NCI-H2107 (cell line): ENCODE measurements at regions not wholly inside any gene's neighbourhood (a gene's known extent, or its start where the extent isn't known, plus 50 kb on each side); places are given as distances from the start of the nearest gene placed in this dataset.
"Not testable (repeated sequence)": the region's sequence is repeated elsewhere in the genome, so short reads cannot be mapped to it uniquely, and the experiment has no call there.

Experiments used
- DNase-seq: peaks from one replicate; lab custom pipeline; 2025; lab: John Stamatoyannopoulos, UW

GRCh38 chr5:5741418-5741817 is 318.9 kb downstream of the ICE1 start:
- DNase-seq, result no peak

GRCh38 chr5:5739490-5739945 is 317.0 kb downstream of the ICE1 start:
- DNase-seq, result no peak

GRCh38 chr5:5738797-5739489 is 316.5 kb downstream of the ICE1 start:
- no peak for DNase-seq

- DNase-seq, result no peak
Measured at GRCh38 chr5:5736007-5736406, 313.5 kb downstream of the ICE1 start.

GRCh38 chr5:5733058-5733457 is 310.6 kb downstream of the ICE1 start:
- not testable (repeated sequence) for DNase-seq

GRCh38 chr5:5726401-5726800 is 303.9 kb downstream of the ICE1 start:
- DNase-seq, result no peak

GRCh38 chr5:5721881-5722280 is 299.4 kb downstream of the ICE1 start:
- no peak for DNase-seq

GRCh38 chr5:5719292-5719691 is 296.8 kb downstream of the ICE1 start:
- DNase-seq, result peak; percentile 60

- DNase-seq, result no peak
Measured at GRCh38 chr5:5716665-5717064, 294.2 kb downstream of the ICE1 start.

- no peak for DNase-seq
Measured at GRCh38 chr5:5711592-5711991, 289.1 kb downstream of the ICE1 start.

- no peak for DNase-seq
Measured at GRCh38 chr5:5711112-5711511, 288.6 kb downstream of the ICE1 start.

- no peak for DNase-seq
Measured at GRCh38 chr5:5710471-5710870, 288.0 kb downstream of the ICE1 start.

- DNase-seq, result no peak
Measured at GRCh38 chr5:5708367-5708919, 286.0 kb downstream of the ICE1 start.

GRCh38 chr5:5705010-5705409 is 282.5 kb downstream of the ICE1 start:
- no peak for DNase-seq

- no peak for DNase-seq
Measured at GRCh38 chr5:5704352-5704751, 281.9 kb downstream of the ICE1 start.

- DNase-seq, result no peak
Measured at GRCh38 chr5:5702934-5703333, 280.5 kb downstream of the ICE1 start.

GRCh38 chr5:5700549-5700948 is 278.1 kb downstream of the ICE1 start:
- no peak for DNase-seq

GRCh38 chr5:5699062-5699461 is 276.6 kb downstream of the ICE1 start:
- no peak for DNase-seq

- DNase-seq, result no peak
Measured at GRCh38 chr5:5695266-5695665, 272.8 kb downstream of the ICE1 start.

GRCh38 chr5:5688925-5689310 is 266.4 kb downstream of the ICE1 start:
- DNase-seq, result no peak

GRCh38 chr5:5688194-5688924 is 265.9 kb downstream of the ICE1 start:
- no peak for DNase-seq

- DNase-seq, result no peak
Measured at GRCh38 chr5:5687113-5687512, 264.6 kb downstream of the ICE1 start.

- no peak for DNase-seq
Measured at GRCh38 chr5:5686356-5686755, 263.9 kb downstream of the ICE1 start.
